Type B pancreatic cell (in vitro differentiated cells): ENCODE measurements at regions not wholly inside any gene's neighbourhood (a gene's known extent, or its start where the extent isn't known, plus 50 kb on each side); places are given as distances from the start of the nearest gene placed in this dataset.
"Not testable (repeated sequence)": the region's sequence is repeated elsewhere in the genome, so short reads cannot be mapped to it uniquely, and the experiment has no call there.

Experiments
- DNase-seq: peaks from one replicate; pipeline ENCODE4 v3.0.0; 2021; ENCODE audit warnings: mixed read lengths; ENCODE audit not compliant: unreplicated experiment; ENCODE audit errors: extremely low spot score
- H3K27ac Mint-ChIP-seq: 2 replicates; pipeline ENCODE4 v1.8.0; 2021; ENCODE audit warnings: mild to moderate bottlenecking, mixed read lengths
- H3K27me3 Mint-ChIP-seq: 2 replicates; pipeline ENCODE4 v1.8.0; 2021; ENCODE audit warnings: mixed read lengths
- H3K36me3 Mint-ChIP-seq: 2 replicates; pipeline ENCODE4 v1.8.0; 2021; ENCODE audit warnings: mixed read lengths
- H3K4me1 Mint-ChIP-seq: one replicate; pipeline ENCODE4 v1.8.0; 2021; ENCODE audit warnings: mixed read lengths; ENCODE audit not compliant: unreplicated experiment
- H3K4me3 Mint-ChIP-seq: 2 replicates; pipeline ENCODE4 v1.8.0; 2021; ENCODE audit warnings: mild to moderate bottlenecking, mixed read lengths
- H3K9me3 Mint-ChIP-seq: 2 replicates; pipeline ENCODE4 v1.8.0; 2021; ENCODE audit warnings: mixed read lengths
- CTCF ChIP-seq: fragments of 200-600 bp; sonication (generic); conservative IDR thresholded peaks from 2 replicates; pipeline ENCODE4 v1.5.0; 2021; ENCODE audit warnings: antibody characterized with exemption, mild to moderate bottlenecking

- H3K27me3 Mint-ChIP-seq, result peaks cover 5% of the 10 kb centered on the region
- H3K4me1 Mint-ChIP-seq, result peaks cover 10% of the 10 kb centered on the region
- H3K9me3 Mint-ChIP-seq, result no peaks in the 10 kb centered on the region
- no peak overlapping the region for H3K27ac Mint-ChIP-seq
- TF ChIP-seq CTCF, result no peak
- DNase-seq, result peak; percentile 52
- H3K4me3 Mint-ChIP-seq, result no peak overlapping the region
- H3K36me3 Mint-ChIP-seq, result no peaks in the 10 kb centered on the region
Observed at GRCh38 chr5:172534229-172535107, 80.1 kb upstream of the SH3PXD2B start.

- Mint-ChIP-seq H3K4me1 (peaks cover 10% of the 10 kb centered on the region), H3K4me3 (no peak overlapping the region), H3K27me3 (peaks cover 8% of the 10 kb centered on the region), H3K36me3 (no peaks in the 10 kb centered on the region), H3K9me3 (no peaks in the 10 kb centered on the region), H3K27ac (no peak overlapping the region)
- peak; percentile 32 for DNase-seq
- TF ChIP-seq CTCF, result no peak
Observed at GRCh38 chr5:172533399-172534228, 79.3 kb upstream of the SH3PXD2B start.

GRCh38 chr5:172533058-172533398, 78.7 kb upstream of the SH3PXD2B start:
- peak; percentile 44 for DNase-seq
- H3K27ac Mint-ChIP-seq, result no peak overlapping the region

GRCh38 chr5:172532439-172532838, 78.1 kb upstream of the SH3PXD2B start:
- H3K4me3 Mint-ChIP-seq, H3K9me3 Mint-ChIP-seq, H3K27ac Mint-ChIP-seq, H3K36me3 Mint-ChIP-seq, H3K4me1 Mint-ChIP-seq, H3K27me3 Mint-ChIP-seq: not testable (repeated sequence)
- DNase-seq, result peak; percentile 36

More at GRCh38 chr5:172533058-172533398, 78.7 kb upstream of the SH3PXD2B start:
- Mint-ChIP-seq H3K4me1 (peaks cover 10% of the 10 kb centered on the region), H3K4me3 (no peak overlapping the region), H3K36me3 (no peaks in the 10 kb centered on the region), H3K9me3 (peaks cover 4% of the 10 kb centered on the region), H3K27me3 (peaks cover 8% of the 10 kb centered on the region)
- TF ChIP-seq CTCF, result no peak

GRCh38 chr5:172531704-172532026, 77.3 kb upstream of the SH3PXD2B start:
- no peak overlapping the region for H3K27ac Mint-ChIP-seq
- H3K9me3 Mint-ChIP-seq, result peaks cover 4% of the 10 kb centered on the region
- no peak for TF ChIP-seq CTCF
- H3K4me3 Mint-ChIP-seq, result no peak overlapping the region
- peaks cover 8% of the 10 kb centered on the region for H3K27me3 Mint-ChIP-seq
- DNase-seq, result peak; percentile 29
- no peaks in the 10 kb centered on the region for H3K36me3 Mint-ChIP-seq
- peaks cover 10% of the 10 kb centered on the region for H3K4me1 Mint-ChIP-seq
